ENCODE measurements at regions not wholly inside any gene's neighbourhood (a gene's known extent, or its start where the extent isn't known, plus 50 kb on each side); places are given as distances from the start of the nearest gene placed in this dataset.

GRCh38 chr3:111282024-111282423 is 210.4 kb downstream of the NECTIN3 start:
- DNase-seq (ENCODE audit: low spot score): no peak
- H3K4me3 Mint-ChIP-seq (ENCODE audit: unreplicated experiment): no peak overlapping the region
- H3K27me3 Mint-ChIP-seq (ENCODE audit: low read depth): no peaks in the 10 kb centered on the region
- H3K36me3 Mint-ChIP-seq (ENCODE audit: low read depth): no peaks in the 10 kb centered on the region
- H3K4me1 Mint-ChIP-seq (ENCODE audit: low read depth): peaks cover 7% of the 10 kb centered on the region
- no peaks in the 10 kb centered on the region for H3K9me3 Mint-ChIP-seq (ENCODE audit: low read depth)
- no peak for TF ChIP-seq CTCF (IDR thresholded peaks at IDR 0.05)
- no peak overlapping the region for H3K27ac Mint-ChIP-seq (ENCODE audit: unreplicated experiment)

- Mint-ChIP-seq H3K27ac (ENCODE audit: unreplicated experiment) (no peak overlapping the region), H3K27me3 (ENCODE audit: low read depth) (no peaks in the 10 kb centered on the region)
Measured at GRCh38 chr3:111283165-111283564, 211.5 kb downstream of the NECTIN3 start.

GRCh38 chr3:111284503-111285183 is 213.0 kb downstream of the NECTIN3 start:
- H3K9me3 Mint-ChIP-seq (ENCODE audit: low read depth): peaks cover 3% of the 10 kb centered on the region
- H3K27ac Mint-ChIP-seq (ENCODE audit: unreplicated experiment): no peak overlapping the region
- no peaks in the 10 kb centered on the region for H3K36me3 Mint-ChIP-seq (ENCODE audit: low read depth)
- no peaks in the 10 kb centered on the region for H3K27me3 Mint-ChIP-seq (ENCODE audit: low read depth)
- H3K4me3 Mint-ChIP-seq (ENCODE audit: unreplicated experiment): no peak overlapping the region
- H3K4me1 Mint-ChIP-seq (ENCODE audit: low read depth): no peaks in the 10 kb centered on the region
- no peak for TF ChIP-seq CTCF (IDR thresholded peaks at IDR 0.05)
- DNase-seq (ENCODE audit: low spot score): no peak

More at GRCh38 chr3:111283165-111283564, 211.5 kb downstream of the NECTIN3 start:
- TF ChIP-seq CTCF (IDR thresholded peaks at IDR 0.05): no peak
- Mint-ChIP-seq H3K4me3 (ENCODE audit: unreplicated experiment) (no peak overlapping the region), H3K4me1 (ENCODE audit: low read depth) (no peaks in the 10 kb centered on the region), H3K36me3 (ENCODE audit: low read depth) (no peaks in the 10 kb centered on the region), H3K9me3 (ENCODE audit: low read depth) (no peaks in the 10 kb centered on the region)
- no peak for DNase-seq (ENCODE audit: low spot score)

- no peaks in the 10 kb centered on the region for H3K27me3 Mint-ChIP-seq (ENCODE audit: low read depth)
- H3K27ac Mint-ChIP-seq (ENCODE audit: unreplicated experiment): no peak overlapping the region
- no peak for DNase-seq (ENCODE audit: low spot score)
- TF ChIP-seq CTCF (IDR thresholded peaks at IDR 0.05): no peak
- no peak overlapping the region for H3K4me3 Mint-ChIP-seq (ENCODE audit: unreplicated experiment)
- no peaks in the 10 kb centered on the region for H3K4me1 Mint-ChIP-seq (ENCODE audit: low read depth)
- peaks cover 6% of the 10 kb centered on the region for H3K9me3 Mint-ChIP-seq (ENCODE audit: low read depth)
- no peaks in the 10 kb centered on the region for H3K36me3 Mint-ChIP-seq (ENCODE audit: low read depth)
Measured at GRCh38 chr3:111285184-111285538, 213.5 kb downstream of the NECTIN3 start.

- no peak for TF ChIP-seq CTCF (IDR thresholded peaks at IDR 0.05)
- Mint-ChIP-seq H3K4me3 (ENCODE audit: unreplicated experiment) (no peak overlapping the region), H3K9me3 (ENCODE audit: low read depth) (peaks cover 11% of the 10 kb centered on the region), H3K36me3 (ENCODE audit: low read depth) (no peaks in the 10 kb centered on the region), H3K27ac (ENCODE audit: unreplicated experiment) (no peak overlapping the region), H3K27me3 (ENCODE audit: low read depth) (no peaks in the 10 kb centered on the region), H3K4me1 (ENCODE audit: low read depth) (no peaks in the 10 kb centered on the region)
- no peak for DNase-seq (ENCODE audit: low spot score)
Measured at GRCh38 chr3:111285694-111286093, 214.1 kb downstream of the NECTIN3 start.

Measured in chondrocyte (in vitro differentiated cells).